MM.1S (cell line): ENCODE measurements at regions not wholly inside any gene's neighbourhood (a gene's known extent, or its start where the extent isn't known, plus 50 kb on each side); places are given as distances from the start of the nearest gene placed in this dataset.

Source experiments
- DNase-seq: peaks from one replicate; pipeline ENCODE4 v3.0.0-alpha.2; 2015
- H2AFZ ChIP-seq: fragments of 300-600 bp; sonication (generic); 2 replicates; pipeline ENCODE4 v1.6.0; 2016; ENCODE audit warnings: antibody characterized with exemption, low read length
- H3F3A ChIP-seq: fragments of 300-600 bp; sonication (generic); 2 replicates; pipeline ENCODE4 v1.6.1; 2016; ENCODE audit warnings: mild to moderate bottlenecking, antibody characterized with exemption, low read length, moderate library complexity, mixed read lengths; ENCODE audit not compliant: insufficient read depth
- H3K27ac ChIP-seq: fragments of 300-600 bp; sonication (generic); 2 replicates; pipeline ENCODE4 v1.5.1; 2016; ENCODE audit warnings: mild to moderate bottlenecking, low read length
- H3K27me3 ChIP-seq: fragments of 300-600 bp; sonication (generic); replicated peaks from 2 replicates; pipeline ENCODE4 v1.6.0; 2016; ENCODE audit warnings: low read length; ENCODE audit not compliant: insufficient read depth
- H3K36me3 ChIP-seq: fragments of 300-600 bp; sonication (generic); replicated peaks from 2 replicates; pipeline ENCODE4 v1.6.1; 2016; ENCODE audit warnings: mild to moderate bottlenecking, low read length, mixed read lengths; ENCODE audit not compliant: insufficient read depth
- H3K4me1 ChIP-seq: fragments of 300-600 bp; sonication (generic); 2 replicates; pipeline ENCODE4 v1.6.1; 2016; ENCODE audit warnings: low read length, mixed read lengths
- H3K4me2 ChIP-seq: fragments of 300-600 bp; sonication (generic); 2 replicates; pipeline ENCODE4 v1.6.0; 2016; ENCODE audit warnings: low read depth, low read length
- H3K4me3 ChIP-seq: fragments of 300-600 bp; sonication (generic); 2 replicates; pipeline ENCODE4 v1.5.1; 2016; ENCODE audit warnings: low read length, mixed read lengths
- H3K79me2 ChIP-seq: fragments of 300-600 bp; sonication (generic); 2 replicates; pipeline ENCODE4 v1.6.1; 2016; ENCODE audit warnings: mixed run types, low read length, mixed read lengths
- H3K9ac ChIP-seq: fragments of 300-600 bp; sonication (generic); 2 replicates; pipeline ENCODE4 v1.6.1; 2016; ENCODE audit warnings: low read length, mixed read lengths
- H3K9me2 ChIP-seq: fragments of 300-600 bp; sonication (generic); replicated peaks from 2 replicates; pipeline ENCODE4 v1.6.1; 2016; ENCODE audit warnings: mild to moderate bottlenecking, low read length, mixed read lengths; ENCODE audit not compliant: insufficient read depth
- H3K9me3 ChIP-seq: fragments of 300-600 bp; sonication (generic); replicated peaks from 2 replicates; pipeline ENCODE4 v1.6.1; 2016; ENCODE audit warnings: mild to moderate bottlenecking, low read length, mixed read lengths; ENCODE audit not compliant: insufficient read depth
- H4K20me1 ChIP-seq: fragments of 300-600 bp; sonication (generic); 2 replicates; pipeline ENCODE4 v1.6.1; 2016; ENCODE audit warnings: mild to moderate bottlenecking, low read length, moderate library complexity, mixed read lengths; ENCODE audit not compliant: insufficient read depth
- CTCF ChIP-seq: fragments of 300-600 bp; sonication (generic); IDR thresholded peaks from 2 replicates; pipeline ENCODE4 v1.5.1; 2016; ENCODE audit warnings: antibody characterized with exemption, low read length, mixed read lengths
- EZH2 ChIP-seq: fragments of 300-600 bp; sonication (generic); optimal IDR thresholded peaks from 2 replicates; pipeline ENCODE3; 2017; ENCODE audit warnings: low read depth, mild to moderate bottlenecking, antibody characterized with exemption, low read length, mixed read lengths
- EZH2phosphoT487 ChIP-seq: fragments of 300-600 bp; sonication (generic); IDR thresholded peaks from 2 replicates; pipeline ENCODE4 v1.6.1; 2018; ENCODE audit warnings: antibody characterized with exemption, low read length

- no peaks in the 10 kb centered on the region for H3F3A ChIP-seq
- H3K4me2 ChIP-seq, result no peak overlapping the region
- no peak for TF ChIP-seq EZH2
- H3K4me1 ChIP-seq, result no peaks in the 10 kb centered on the region
- H3K36me3 ChIP-seq, result no peaks in the 10 kb centered on the region
- H3K27me3 ChIP-seq, result no peaks in the 10 kb centered on the region
- H3K9me3 ChIP-seq, result no peaks in the 10 kb centered on the region
- no peak overlapping the region for H2AFZ ChIP-seq
- H3K27ac ChIP-seq, result no peak overlapping the region
- H3K79me2 ChIP-seq, result no peaks in the 10 kb centered on the region
- H4K20me1 ChIP-seq, result no peaks in the 10 kb centered on the region
- no peak overlapping the region for H3K9ac ChIP-seq
- DNase-seq, result no peak
- H3K9me2 ChIP-seq, result no peaks in the 10 kb centered on the region
- H3K4me3 ChIP-seq, result no peak overlapping the region
Measured at GRCh38 chr2:217667512-217667911, 335.3 kb downstream of the TNS1 start.

GRCh38 chr2:217667035-217667434, 335.8 kb downstream of the TNS1 start:
- H3K4me2 ChIP-seq, result no peak overlapping the region
- no peaks in the 10 kb centered on the region for H3K27me3 ChIP-seq
- no peak for TF ChIP-seq EZH2phosphoT487
- no peak for TF ChIP-seq CTCF
- TF ChIP-seq EZH2, result no peak
- H3K36me3 ChIP-seq, result no peaks in the 10 kb centered on the region
- no peaks in the 10 kb centered on the region for H3K79me2 ChIP-seq
- no peaks in the 10 kb centered on the region for H3F3A ChIP-seq
- H3K4me3 ChIP-seq, result no peak overlapping the region
- H3K4me1 ChIP-seq, result no peaks in the 10 kb centered on the region
- DNase-seq, result no peak
- no peak overlapping the region for H3K9ac ChIP-seq
- no peaks in the 10 kb centered on the region for H3K9me2 ChIP-seq
- H4K20me1 ChIP-seq, result no peaks in the 10 kb centered on the region
- no peak overlapping the region for H3K27ac ChIP-seq
- no peak overlapping the region for H2AFZ ChIP-seq
- H3K9me3 ChIP-seq, result no peaks in the 10 kb centered on the region

GRCh38 chr2:217666338-217666737, 336.5 kb downstream of the TNS1 start:
- DNase-seq, result no peak
- H3K4me3 ChIP-seq, result no peak overlapping the region
- H3F3A ChIP-seq, result no peaks in the 10 kb centered on the region

More at GRCh38 chr2:217666338-217666737, 336.5 kb downstream of the TNS1 start:
- TF ChIP-seq EZH2phosphoT487 (no peak), CTCF (no peak), EZH2 (no peak)
- Histone ChIP-seq H4K20me1 (no peaks in the 10 kb centered on the region), H3K9me2 (no peaks in the 10 kb centered on the region), H3K9ac (no peak overlapping the region), H3K36me3 (no peaks in the 10 kb centered on the region), H3K27ac (no peak overlapping the region), H3K27me3 (no peaks in the 10 kb centered on the region), H3K79me2 (no peaks in the 10 kb centered on the region), H3K9me3 (no peaks in the 10 kb centered on the region), H3K4me1 (no peaks in the 10 kb centered on the region), H2AFZ (no peak overlapping the region), H3K4me2 (no peak overlapping the region)
